Stimulated activated naive B cell treated with anti-CD40 and anti-IgM and Interleukin-4, amounts not matched to agents 10 μg/mL and 1 μg/mL and 100 μg/mL, for 72 hours (primary cell): ENCODE measurements at regions not wholly inside any gene's neighbourhood (a gene's known extent, or its start where the extent isn't known, plus 50 kb on each side); places are given as distances from the start of the nearest gene placed in this dataset.

Experiments
- ATAC-seq, 2 donors: fragments of 150-1000 bp; cut with Tn5 transposase; replicated peaks; 2 replicates each; pipeline ENCODE4 v1.10.0; 2021; ENCODE audit warnings: moderate library complexity in 1 of 2
- DNase-seq: peaks from one replicate; pipeline ENCODE4 v3.0.0; 2021
- H3K27ac Mint-ChIP-seq: one replicate; pipeline ENCODE4 v1.8.0; 2022; ENCODE audit warnings: mild to moderate bottlenecking, mixed read lengths
- H3K27me3 Mint-ChIP-seq, 2 donors: one replicate each; pipeline ENCODE4 v1.8.0; 2022; ENCODE audit warnings: mixed read lengths in 2 of 2
- H3K36me3 Mint-ChIP-seq, 2 donors: one replicate each; pipeline ENCODE4 v1.8.0; 2022; ENCODE audit warnings: mixed read lengths in 2 of 2, mild to moderate bottlenecking in 1 of 2
- H3K4me1 Mint-ChIP-seq, 2 donors: one replicate each; pipeline ENCODE4 v1.8.0; 2022; ENCODE audit warnings: mixed read lengths in 2 of 2, mild to moderate bottlenecking in 1 of 2
- H3K4me3 Mint-ChIP-seq, 2 donors: one replicate each; pipeline ENCODE4 v1.8.0; 2022; ENCODE audit warnings: mild to moderate bottlenecking in 2 of 2, mixed read lengths in 2 of 2, moderate library complexity in 1 of 2
- H3K9me3 Mint-ChIP-seq, 2 donors: one replicate each; pipeline ENCODE4 v1.8.0; 2022; ENCODE audit warnings: mixed read lengths in 2 of 2, mild to moderate bottlenecking in 1 of 2

- DNase-seq (no peak), ATAC-seq (no peak)
- H3K36me3 Mint-ChIP-seq, result no peaks in the 10 kb centered on the region
- H3K4me1 Mint-ChIP-seq, result no peaks in the 10 kb centered on the region
- no peaks in the 10 kb centered on the region for H3K9me3 Mint-ChIP-seq
- peaks cover 0 to 3% of the 10 kb centered on the region in 2 donors for H3K27me3 Mint-ChIP-seq
- H3K4me3 Mint-ChIP-seq, result no peak overlapping the region
- H3K27ac Mint-ChIP-seq, result no peak overlapping the region
These were observed 104.7 kb upstream of the MID1 start for GRCh38 chrX:10725071-10725470.

- no peak for ATAC-seq
- no peaks in the 10 kb centered on the region for H3K4me1 Mint-ChIP-seq
- H3K4me3 Mint-ChIP-seq, result no peak overlapping the region
These were observed 106.3 kb upstream of the MID1 start for GRCh38 chrX:10726647-10727046.

GRCh38 chrX:10728806-10729389, 108.5 kb upstream of the MID1 start:
- Mint-ChIP-seq H3K4me3 (no peak overlapping the region), H3K27ac (no peak overlapping the region), H3K9me3 (peaks cover 0 to 2% of the 10 kb centered on the region in 2 donors), H3K36me3 (no peaks in the 10 kb centered on the region), H3K27me3 (peaks cover 0 to 7% of the 10 kb centered on the region in 2 donors), H3K4me1 (no peaks in the 10 kb centered on the region)
- ATAC-seq (no peak), DNase-seq (no peak)

More at GRCh38 chrX:10726647-10727046, 106.3 kb upstream of the MID1 start:
- H3K27ac Mint-ChIP-seq, result no peak overlapping the region
- no peaks in the 10 kb centered on the region for H3K36me3 Mint-ChIP-seq
- no peak for DNase-seq
- H3K9me3 Mint-ChIP-seq, result no peaks in the 10 kb centered on the region
- peaks cover 0 to 3% of the 10 kb centered on the region in 2 donors for H3K27me3 Mint-ChIP-seq

- H3K36me3 Mint-ChIP-seq, result no peaks in the 10 kb centered on the region
- no peak for DNase-seq
- H3K4me3 Mint-ChIP-seq, result no peak overlapping the region
- H3K27me3 Mint-ChIP-seq, result peaks cover 8 to 13% of the 10 kb centered on the region in 2 donors
- no peaks in the 10 kb centered on the region for H3K9me3 Mint-ChIP-seq
- no peaks in the 10 kb centered on the region for H3K4me1 Mint-ChIP-seq
- ATAC-seq, result no peak
- H3K27ac Mint-ChIP-seq, result no peak overlapping the region
These were observed 119.0 kb upstream of the MID1 start for GRCh38 chrX:10739426-10739825.

GRCh38 chrX:10741003-10741402, 120.6 kb upstream of the MID1 start:
- H3K27ac Mint-ChIP-seq, result no peak overlapping the region
- no peaks in the 10 kb centered on the region for H3K9me3 Mint-ChIP-seq
- DNase-seq (no peak), ATAC-seq (no peak)
- no peaks in the 10 kb centered on the region for H3K36me3 Mint-ChIP-seq
- H3K27me3 Mint-ChIP-seq, result peaks cover 8 to 13% of the 10 kb centered on the region in 2 donors
- H3K4me3 Mint-ChIP-seq, result no peak overlapping the region
- no peaks in the 10 kb centered on the region for H3K4me1 Mint-ChIP-seq

- no peaks in the 10 kb centered on the region for H3K9me3 Mint-ChIP-seq
- no peak for ATAC-seq
- DNase-seq, result no peak
- no peaks in the 10 kb centered on the region for H3K4me1 Mint-ChIP-seq
- peaks cover 8 to 13% of the 10 kb centered on the region in 2 donors for H3K27me3 Mint-ChIP-seq
- H3K4me3 Mint-ChIP-seq, result no peak overlapping the region
- H3K27ac Mint-ChIP-seq, result no peak overlapping the region
- no peaks in the 10 kb centered on the region for H3K36me3 Mint-ChIP-seq
These were observed 121.2 kb upstream of the MID1 start for GRCh38 chrX:10741550-10741949.

- H3K36me3 Mint-ChIP-seq, result peaks cover 0 to 1% of the 10 kb centered on the region in 2 donors
- DNase-seq (no peak), ATAC-seq (no peak)
- peaks cover 0 to 10% of the 10 kb centered on the region in 2 donors for H3K27me3 Mint-ChIP-seq
- H3K27ac Mint-ChIP-seq, result no peak overlapping the region
- no peak overlapping the region for H3K4me3 Mint-ChIP-seq
- H3K4me1 Mint-ChIP-seq, result no peaks in the 10 kb centered on the region
- no peaks in the 10 kb centered on the region for H3K9me3 Mint-ChIP-seq
These were observed 123.1 kb upstream of the MID1 start for GRCh38 chrX:10743476-10743875.

- H3K4me1 Mint-ChIP-seq, result no peaks in the 10 kb centered on the region
- no peak overlapping the region for H3K27ac Mint-ChIP-seq
- no peak for DNase-seq
- no peaks in the 10 kb centered on the region for H3K9me3 Mint-ChIP-seq
- peaks cover 0 to 10% of the 10 kb centered on the region in 2 donors for H3K27me3 Mint-ChIP-seq
- no peak for ATAC-seq
- no peak overlapping the region for H3K4me3 Mint-ChIP-seq
- peaks cover 0 to 1% of the 10 kb centered on the region in 2 donors for H3K36me3 Mint-ChIP-seq
These were observed 123.6 kb upstream of the MID1 start for GRCh38 chrX:10744007-10744406.

GRCh38 chrX:10747975-10748374, 127.6 kb upstream of the MID1 start:
- Mint-ChIP-seq H3K4me1 (no peaks in the 10 kb centered on the region), H3K27me3 (peaks cover 12 to 23% of the 10 kb centered on the region in 2 donors), H3K36me3 (peaks cover 0 to 1% of the 10 kb centered on the region in 2 donors), H3K9me3 (peaks cover 0 to 4% of the 10 kb centered on the region in 2 donors), H3K27ac (no peak overlapping the region), H3K4me3 (no peak overlapping the region)
- ATAC-seq (no peak), DNase-seq (no peak)

- ATAC-seq, result no peak
- Mint-ChIP-seq H3K36me3 (peaks cover 0 to 1% of the 10 kb centered on the region in 2 donors), H3K27ac (no peak overlapping the region), H3K4me1 (no peaks in the 10 kb centered on the region), H3K9me3 (peaks cover 0 to 4% of the 10 kb centered on the region in 2 donors), H3K27me3 (peaks cover 12 to 21% of the 10 kb centered on the region in 2 donors), H3K4me3 (no peak overlapping the region)
- no peak for DNase-seq
These were observed 128.7 kb upstream of the MID1 start for GRCh38 chrX:10749113-10749512.

- Mint-ChIP-seq H3K4me1 (no peaks in the 10 kb centered on the region), H3K36me3 (peaks cover 0 to 1% of the 10 kb centered on the region in 2 donors), H3K9me3 (peaks cover 0 to 4% of the 10 kb centered on the region in 2 donors), H3K27ac (no peak overlapping the region), H3K4me3 (no peak overlapping the region), H3K27me3 (peaks cover 12 to 21% of the 10 kb centered on the region in 2 donors)
- no peak for DNase-seq
- no peak for ATAC-seq
These were observed 130.2 kb upstream of the MID1 start for GRCh38 chrX:10750581-10750980.

GRCh38 chrX:10753116-10753515, 132.7 kb upstream of the MID1 start:
- Mint-ChIP-seq H3K27ac (no peak overlapping the region), H3K27me3 (peaks cover 12 to 18% of the 10 kb centered on the region in 2 donors), H3K9me3 (peaks cover 0 to 4% of the 10 kb centered on the region in 2 donors), H3K4me1 (no peaks in the 10 kb centered on the region), H3K36me3 (no peaks in the 10 kb centered on the region), H3K4me3 (no peak overlapping the region)
- DNase-seq, result no peak
- ATAC-seq, result no peak

- peaks cover 9 to 13% of the 10 kb centered on the region in 2 donors for H3K27me3 Mint-ChIP-seq
- no peaks in the 10 kb centered on the region for H3K4me1 Mint-ChIP-seq
- no peaks in the 10 kb centered on the region for H3K36me3 Mint-ChIP-seq
- ATAC-seq (no peak), DNase-seq (no peak)
- peaks cover 0 to 4% of the 10 kb centered on the region in 2 donors for H3K9me3 Mint-ChIP-seq
- H3K4me3 Mint-ChIP-seq, result no peak overlapping the region
- H3K27ac Mint-ChIP-seq, result no peak overlapping the region
These were observed 134.1 kb upstream of the MID1 start for GRCh38 chrX:10754445-10754844.

- H3K36me3 Mint-ChIP-seq, result no peaks in the 10 kb centered on the region
- DNase-seq (no peak), ATAC-seq (no peak)
- peaks cover 2 to 9% of the 10 kb centered on the region in 2 donors for H3K27me3 Mint-ChIP-seq
- H3K27ac Mint-ChIP-seq, result no peak overlapping the region
- peaks cover 0 to 2% of the 10 kb centered on the region in 2 donors for H3K9me3 Mint-ChIP-seq
- no peaks in the 10 kb centered on the region for H3K4me1 Mint-ChIP-seq
- H3K4me3 Mint-ChIP-seq, result no peak overlapping the region
These were observed 135.3 kb upstream of the MID1 start for GRCh38 chrX:10755439-10756334.

GRCh38 chrX:10756441-10756840, 136.1 kb upstream of the MID1 start:
- ATAC-seq (no peak), DNase-seq (no peak)
- H3K4me1 Mint-ChIP-seq, result no peaks in the 10 kb centered on the region
- no peak overlapping the region for H3K27ac Mint-ChIP-seq
- H3K9me3 Mint-ChIP-seq, result peaks cover 0 to 2% of the 10 kb centered on the region in 2 donors
- H3K27me3 Mint-ChIP-seq, result peaks cover 3 to 15% of the 10 kb centered on the region in 2 donors
- H3K4me3 Mint-ChIP-seq, result no peak overlapping the region
- H3K36me3 Mint-ChIP-seq, result no peaks in the 10 kb centered on the region
